OCI-LY7 (cell line): ENCODE measurements at regions not wholly inside any gene's neighbourhood (a gene's known extent, or its start where the extent isn't known, plus 50 kb on each side); places are given as distances from the start of the nearest gene placed in this dataset.

Source experiments
- BruUV-seq: library from RNA; stranded (reverse); fragments of 400-500 nt; replicated peaks from 2 replicates; lab custom pipeline; 2021; lab: Mats Ljungman, UMichigan
- CTCF ChIA-PET: fragments of 300-600 bp; sonication (Branson Sonifier 250); formaldehyde crosslinking; loops from one replicate; lab custom pipeline; 2022; ENCODE audit warnings: antibody characterized with exemption; ENCODE audit not compliant: unreplicated experiment; lab: Charles Lee
- POLR2A ChIA-PET: fragments of 300-600 bp; sonication (Branson Sonifier 250); formaldehyde crosslinking; loops from one replicate; lab custom pipeline; 2022; ENCODE audit warnings: antibody characterized with exemption; lab: Charles Lee
- DNase-seq: peaks from one replicate; pipeline ENCODE4 v3.0.0-alpha.2; 2015; ENCODE audit warnings: low spot score
- H2AFZ ChIP-seq: fragments of 200-600 bp; sonication (generic), shearing (Covaris generic); 2 replicates; pipeline ENCODE4 v1.6.1; 2014; ENCODE audit warnings: mild to moderate bottlenecking, antibody characterized with exemption, low read length, moderate library complexity
- H3K27ac ChIP-seq: fragments of 200-600 bp; sonication (generic); 2 replicates; pipeline ENCODE4 v1.5.1; 2014; ENCODE audit warnings: mixed run types, low read depth, mild to moderate bottlenecking, moderate library complexity, low read length, inconsistent platforms; ENCODE audit not compliant: poor library complexity, severe bottlenecking
- H3K36me3 ChIP-seq: fragments of 200-600 bp; sonication (generic); 2 replicates; pipeline ENCODE4 v1.6.1; 2014; ENCODE audit warnings: mild to moderate bottlenecking, antibody characterized with exemption, low read length, moderate library complexity, mixed read lengths; ENCODE audit not compliant: insufficient read depth
- H3K4me1 ChIP-seq: fragments of 200-600 bp; sonication (generic); 2 replicates; pipeline ENCODE4 v1.5.1; 2014; ENCODE audit warnings: mild to moderate bottlenecking, low read length; ENCODE audit not compliant: insufficient read depth, poor library complexity, severe bottlenecking
- H3K4me2 ChIP-seq: fragments of 200-600 bp; sonication (generic); 2 replicates; pipeline ENCODE4 v1.6.1; 2014; ENCODE audit warnings: mild to moderate bottlenecking, low read length
- H3K4me3 ChIP-seq: fragments of 200-600 bp; sonication (generic); 2 replicates; pipeline ENCODE4 v1.5.1; 2014; ENCODE audit warnings: mild to moderate bottlenecking, low read depth, low read length; ENCODE audit not compliant: poor library complexity, severe bottlenecking
- H3K79me2 ChIP-seq: fragments of 200-600 bp; sonication (generic); 2 replicates; pipeline ENCODE4 v1.6.1; 2016; ENCODE audit warnings: low read depth, mild to moderate bottlenecking, low read length, moderate library complexity, mixed read lengths; ENCODE audit not compliant: insufficient read depth
- H3K9me2 ChIP-seq: fragments of 200-600 bp; sonication (generic); 2 replicates; pipeline ENCODE4 v1.6.1; 2016; ENCODE audit warnings: mild to moderate bottlenecking, low read length, mixed read lengths; ENCODE audit not compliant: insufficient read depth
- H3K9me3 ChIP-seq: fragments of 200-600 bp; sonication (generic); 2 replicates; pipeline ENCODE4 v1.6.1; 2014; ENCODE audit warnings: mild to moderate bottlenecking, mixed run types, low read length, mixed read lengths
- H4K20me1 ChIP-seq: fragments of 200-600 bp; sonication (generic); 2 replicates; pipeline ENCODE4 v1.6.1; 2014; ENCODE audit warnings: mild to moderate bottlenecking, antibody characterized with exemption, low read length, moderate library complexity, mixed read lengths; ENCODE audit not compliant: insufficient read depth
- CTCF ChIP-seq: fragments of 200-600 bp; sonication (generic); conservative IDR thresholded peaks from 2 replicates; pipeline ENCODE4 v1.5.1; 2014; ENCODE audit warnings: mild to moderate bottlenecking, antibody characterized with exemption, low read length, moderate library complexity, mixed read lengths
- EZH2phosphoT487 ChIP-seq: fragments of 200-600 bp; sonication (generic); IDR thresholded peaks from 2 replicates; pipeline ENCODE4 v1.6.1; 2018; ENCODE audit warnings: low read depth, borderline replicate concordance, mild to moderate bottlenecking, mixed run types, antibody characterized with exemption, low read length, moderate library complexity, mixed read lengths
- intact Hi-C: fragments of 100-400 bp; cut with micrococcal nuclease; formaldehyde crosslinking; loops from one replicate; pipeline ENCODE4 v1.10.0; 2022; ENCODE audit not compliant: unreplicated experiment

GRCh38 chr4:18318682-18319388 is 297.3 kb upstream of the LCORL start:
- ChIA-PET CTCF (no interaction called here), POLR2A (interaction anchor here (0.5 kb wide), 1 partner anchor 71 kb away, joined by 3 read pairs; no protein-coding TSS in a partner anchor)
- intact Hi-C loops, result no loop called here
- no peak overlapping the region for H3K4me3 ChIP-seq
- H4K20me1 ChIP-seq, result no peaks in the 10 kb centered on the region
- no peaks in the 10 kb centered on the region for H3K79me2 ChIP-seq
- no peak for TF ChIP-seq EZH2phosphoT487
- TF ChIP-seq CTCF, result no peak
- H3K4me1 ChIP-seq, result no peaks in the 10 kb centered on the region
- H3K4me2 ChIP-seq, result no peak overlapping the region
- DNase-seq, result no peak
- no TSS peak for BruUV-seq
- no peaks in the 10 kb centered on the region for H3K9me2 ChIP-seq
- no peaks in the 10 kb centered on the region for H3K9me3 ChIP-seq
- no peaks in the 10 kb centered on the region for H3K36me3 ChIP-seq
- H2AFZ ChIP-seq, result no peak overlapping the region
- no peak overlapping the region for H3K27ac ChIP-seq

GRCh38 chr4:18314731-18315130 is 293.2 kb upstream of the LCORL start:
- CTCF ChIA-PET, result no interaction called here
- no peak for DNase-seq
- intact Hi-C loops, result no loop called here

More at GRCh38 chr4:18314731-18315130, 293.2 kb upstream of the LCORL start:
- no peaks in the 10 kb centered on the region for H4K20me1 ChIP-seq
- no peaks in the 10 kb centered on the region for H3K9me2 ChIP-seq
- no peaks in the 10 kb centered on the region for H3K79me2 ChIP-seq
- no peak overlapping the region for H2AFZ ChIP-seq
- H3K4me3 ChIP-seq, result no peak overlapping the region
- H3K9me3 ChIP-seq, result no peaks in the 10 kb centered on the region
- POLR2A ChIA-PET, result interaction anchor here (1.7 kb wide), 1 partner anchor 18 kb away, joined by 5 read pairs; no protein-coding TSS in a partner anchor
- no peak for TF ChIP-seq EZH2phosphoT487
- TF ChIP-seq CTCF, result no peak
- no peak overlapping the region for H3K27ac ChIP-seq
- BruUV-seq, result no TSS peak
- H3K4me1 ChIP-seq, result no peaks in the 10 kb centered on the region
- H3K4me2 ChIP-seq, result no peak overlapping the region
- no peaks in the 10 kb centered on the region for H3K36me3 ChIP-seq
